Right kidney (tissue), 1 donor: ENCODE measurements at regions not wholly inside any gene's neighbourhood (a gene's known extent, or its start where the extent isn't known, plus 50 kb on each side); places are given as distances from the start of the nearest gene placed in this dataset.
"Not testable (repeated sequence)": the region's sequence is repeated elsewhere in the genome, so short reads cannot be mapped to it uniquely, and the experiment has no call there.

Experiments used
- DNase-seq: peaks from one replicate; pipeline ENCODE4 v3.0.0-alpha.2; 2016

- DNase-seq: not testable (repeated sequence)
These were observed 54.8 kb upstream of the FAM90A1 start for GRCh38 chr12:8282181-8282580.

GRCh38 chr12:8285681-8286080 is 58.3 kb upstream of the FAM90A1 start:
- DNase-seq: not testable (repeated sequence)

- DNase-seq: not testable (repeated sequence)
These were observed 64.3 kb upstream of the FAM90A1 start for GRCh38 chr12:8291764-8292163.

GRCh38 chr12:8294662-8295061 is 67.2 kb upstream of the FAM90A1 start:
- not testable (repeated sequence) for DNase-seq

GRCh38 chr12:8308611-8309010 is 81.2 kb upstream of the FAM90A1 start:
- not testable (repeated sequence) for DNase-seq

GRCh38 chr12:8315997-8316396 is 88.6 kb upstream of the FAM90A1 start:
- DNase-seq: not testable (repeated sequence)

- not testable (repeated sequence) for DNase-seq
These were observed 90.3 kb upstream of the FAM90A1 start for GRCh38 chr12:8317675-8318074.

- peak; percentile 12 for DNase-seq
These were observed 92.9 kb upstream of the FAM90A1 start for GRCh38 chr12:8320251-8320730.

GRCh38 chr12:8320791-8321370 is 93.5 kb upstream of the FAM90A1 start:
- DNase-seq: peak; percentile 2

GRCh38 chr12:8325145-8325839 is 97.9 kb upstream of the FAM90A1 start:
- DNase-seq: not testable (repeated sequence)

- not testable (repeated sequence) for DNase-seq
These were observed 101.4 kb upstream of the FAM90A1 start for GRCh38 chr12:8328835-8329234.

GRCh38 chr12:8332373-8332772 is 105.0 kb upstream of the FAM90A1 start:
- DNase-seq: not testable (repeated sequence)

- not testable (repeated sequence) for DNase-seq
These were observed 104.7 kb upstream of the CLEC6A start for GRCh38 chr12:8351073-8351472.

- not testable (repeated sequence) for DNase-seq
These were observed 101.0 kb upstream of the CLEC6A start for GRCh38 chr12:8354741-8355140.

GRCh38 chr12:8355531-8355930 is 100.2 kb upstream of the CLEC6A start:
- not testable (repeated sequence) for DNase-seq

GRCh38 chr12:8373744-8374143 is 82.0 kb upstream of the CLEC6A start:
- DNase-seq: not testable (repeated sequence)

GRCh38 chr12:8375122-8375521 is 80.6 kb upstream of the CLEC6A start:
- not testable (repeated sequence) for DNase-seq

GRCh38 chr12:8377756-8378155 is 78.0 kb upstream of the CLEC6A start:
- not testable (repeated sequence) for DNase-seq

- DNase-seq: not testable (repeated sequence)
These were observed 73.2 kb upstream of the CLEC6A start for GRCh38 chr12:8382556-8382955.

GRCh38 chr12:8384686-8385085 is 71.1 kb upstream of the CLEC6A start:
- not testable (repeated sequence) for DNase-seq

GRCh38 chr12:8385431-8385830 is 70.3 kb upstream of the CLEC6A start:
- not testable (repeated sequence) for DNase-seq

- not testable (repeated sequence) for DNase-seq
These were observed 69.1 kb upstream of the CLEC6A start for GRCh38 chr12:8386661-8387060.

- DNase-seq: peak; percentile 5
These were observed 66.5 kb upstream of the CLEC6A start for GRCh38 chr12:8389296-8389695.
